HUES48 (cell line): ENCODE measurements at regions not wholly inside any gene's neighbourhood (a gene's known extent, or its start where the extent isn't known, plus 50 kb on each side); places are given as distances from the start of the nearest gene placed in this dataset.
"Not testable (repeated sequence)": the region's sequence is repeated elsewhere in the genome, so short reads cannot be mapped to it uniquely, and the experiment has no call there.

ENCODE experiments used
- H3K27ac ChIP-seq: one replicate; pipeline ENCODE4 v1.7.0; 2013; ENCODE audit warnings: low read depth, low read length, inconsistent platforms
- H3K27me3 ChIP-seq: 2 replicates; pipeline ENCODE4 v1.6.1; 2013; ENCODE audit warnings: mild to moderate bottlenecking, low read length; ENCODE audit not compliant: control insufficient read depth, insufficient read depth
- H3K36me3 ChIP-seq: 2 replicates; pipeline ENCODE4 v1.6.1; 2013; ENCODE audit warnings: low read length; ENCODE audit not compliant: control insufficient read depth, insufficient read depth
- H3K4me1 ChIP-seq: 2 replicates; pipeline ENCODE4 v1.6.1; 2013; ENCODE audit warnings: mild to moderate bottlenecking, low read length; ENCODE audit not compliant: control insufficient read depth, insufficient read depth
- H3K4me3 ChIP-seq: 2 replicates; pipeline ENCODE4 v1.5.1; 2013; ENCODE audit warnings: mild to moderate bottlenecking, low read depth, low read length
- H3K9ac ChIP-seq: 2 replicates; pipeline ENCODE4 v1.6.1; 2013; ENCODE audit warnings: mild to moderate bottlenecking, low read depth, low read length, moderate library complexity
- H3K9me3 ChIP-seq: 2 replicates; pipeline ENCODE4 v1.6.1; 2013; ENCODE audit warnings: low read length; ENCODE audit not compliant: control insufficient read depth, insufficient read depth

DNA sequence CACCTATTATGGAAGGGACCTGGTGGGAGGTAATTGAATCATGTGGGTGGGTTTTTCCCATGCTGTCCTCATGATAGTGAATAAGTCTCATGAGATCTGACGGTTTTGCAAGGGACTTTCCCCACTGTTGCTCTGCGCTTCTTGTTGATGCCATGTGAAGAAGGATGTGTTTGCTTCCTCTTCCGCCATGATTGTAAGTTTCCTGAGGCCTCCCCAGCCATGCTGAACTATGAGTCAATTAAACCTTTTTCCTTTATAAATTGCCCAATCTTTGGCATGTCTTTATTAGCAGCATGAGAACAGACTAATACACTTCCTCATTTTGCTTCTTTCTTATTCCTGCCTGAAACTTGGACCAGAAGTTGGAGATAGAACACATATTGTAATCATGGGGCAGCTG, 396.2 kb downstream of the ATP23 start:
- not testable (repeated sequence) for H3K4me1 ChIP-seq, H3K4me3 ChIP-seq, H3K27me3 ChIP-seq, H3K9me3 ChIP-seq, H3K36me3 ChIP-seq, H3K27ac ChIP-seq, H3K9ac ChIP-seq

DNA sequence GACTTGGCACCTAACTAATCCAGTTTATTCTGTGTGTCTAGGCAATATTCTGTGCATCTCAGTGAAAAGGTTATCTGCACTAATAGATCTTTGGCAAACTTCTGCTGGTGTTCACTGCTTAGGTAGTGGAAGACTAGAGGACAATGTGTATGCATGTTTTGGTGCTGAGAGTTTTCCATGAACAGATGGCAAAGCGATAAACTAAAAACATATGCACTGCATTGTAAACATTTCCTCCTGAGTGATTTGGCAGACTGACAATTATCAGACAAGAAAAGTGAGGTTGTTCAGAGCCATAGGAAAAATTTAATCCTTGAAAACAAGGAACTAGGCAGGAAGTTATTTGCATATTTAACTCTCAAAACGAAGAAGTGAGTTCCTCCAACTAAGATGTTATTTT, 400.4 kb downstream of the ATP23 start:
- H3K27me3 ChIP-seq = no peaks in the 10 kb centered on the region
- H3K9me3 ChIP-seq = no peaks in the 10 kb centered on the region
- H3K9ac ChIP-seq = no peak overlapping the region
- H3K4me1 ChIP-seq = 0 out of 2 replicates have a peak, but pooled peaks cover 3% of the 10 kb centered on the region
- H3K4me3 ChIP-seq = no peak overlapping the region
- no peaks in the 10 kb centered on the region for H3K36me3 ChIP-seq
- no peak overlapping the region for H3K27ac ChIP-seq

DNA sequence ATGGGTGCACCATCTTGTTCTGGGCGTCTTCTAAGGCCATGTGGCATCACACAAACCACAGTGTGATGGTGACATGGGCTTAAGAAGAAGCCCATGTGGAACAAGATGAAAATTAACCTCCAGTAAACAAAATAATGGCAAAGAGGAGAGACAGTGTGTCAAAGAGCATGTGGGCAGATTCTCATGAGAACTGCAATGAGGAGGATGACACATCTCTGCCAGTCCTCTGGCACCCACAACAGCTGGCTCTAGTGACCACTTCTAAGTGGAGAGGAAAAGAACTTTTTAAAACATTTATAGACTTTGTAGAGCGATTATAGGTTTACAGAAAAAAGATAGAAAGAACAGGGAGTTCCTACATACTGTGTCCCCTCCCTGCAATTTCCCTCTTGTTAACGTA, 401.4 kb downstream of the ATP23 start:
- 0 out of 2 replicates have a peak, but pooled peaks cover 3% of the 10 kb centered on the region for H3K4me1 ChIP-seq
- H3K27me3 ChIP-seq = no peaks in the 10 kb centered on the region
- H3K27ac ChIP-seq = no peak overlapping the region
- no peak overlapping the region for H3K9ac ChIP-seq
- no peaks in the 10 kb centered on the region for H3K9me3 ChIP-seq
- H3K4me3 ChIP-seq = no peak overlapping the region
- H3K36me3 ChIP-seq = no peaks in the 10 kb centered on the region

DNA sequence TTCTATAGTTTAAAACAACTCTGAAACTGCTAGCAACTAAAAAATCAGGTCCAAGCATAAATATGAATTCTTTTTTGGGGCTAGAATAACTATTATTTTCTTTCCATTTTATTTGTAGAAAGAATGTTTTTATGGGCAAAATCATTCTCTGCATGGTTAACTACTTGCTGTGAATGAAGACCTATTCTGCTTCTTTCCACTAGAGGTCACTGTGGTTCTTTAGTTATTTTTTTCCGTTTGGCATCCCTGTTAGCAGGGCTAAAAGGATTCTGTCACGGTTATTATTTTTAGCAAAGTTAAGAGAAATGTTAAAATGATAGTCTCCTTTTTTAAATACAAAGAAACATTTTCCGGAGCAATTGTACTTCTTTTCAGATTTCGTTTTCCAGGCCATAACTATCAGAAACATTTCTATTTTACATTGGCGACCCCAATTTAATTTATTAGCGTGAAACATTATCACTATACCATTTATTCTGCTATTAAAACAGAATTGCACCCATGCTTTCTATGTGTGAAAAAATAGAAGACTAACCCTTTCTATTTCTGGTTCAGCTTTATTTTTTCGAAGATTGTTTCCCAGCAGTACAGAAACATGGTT, 404.8 kb downstream of the ATP23 start:
- Histone ChIP-seq H3K36me3 (no peaks in the 10 kb centered on the region), H3K4me1 (0 out of 2 replicates have a peak, but pooled peaks cover 3% of the 10 kb centered on the region), H3K4me3 (no peak overlapping the region)

DNA sequence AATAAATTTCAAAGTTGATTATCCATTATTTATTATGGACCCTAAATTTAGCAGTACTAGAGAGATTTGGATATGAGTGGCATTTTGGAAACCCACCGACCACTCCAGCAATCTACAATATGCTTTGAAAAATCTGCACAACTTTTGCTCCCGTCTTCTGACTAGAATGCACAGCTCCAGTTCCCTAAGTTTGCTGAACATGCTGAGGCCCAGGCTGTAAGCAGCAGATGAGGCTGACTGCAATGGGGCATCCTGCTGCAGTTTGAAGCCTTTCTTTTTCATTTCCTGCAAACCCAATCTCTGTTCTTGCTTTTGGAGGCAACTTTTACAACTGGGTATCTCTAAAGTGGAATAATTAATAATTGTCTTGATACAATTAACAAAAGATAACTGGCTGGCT, 405.8 kb downstream of the ATP23 start:
- H3K4me1 ChIP-seq = 0 out of 2 replicates have a peak, but pooled peaks cover 3% of the 10 kb centered on the region
- H3K9me3 ChIP-seq = no peaks in the 10 kb centered on the region
- no peak overlapping the region for H3K9ac ChIP-seq

More for the DNA sequence above, 404.8 kb downstream of the ATP23 start:
- Histone ChIP-seq H3K27me3 (no peaks in the 10 kb centered on the region), H3K9me3 (no peaks in the 10 kb centered on the region), H3K27ac (no peak overlapping the region), H3K9ac (no peak overlapping the region)

DNA sequence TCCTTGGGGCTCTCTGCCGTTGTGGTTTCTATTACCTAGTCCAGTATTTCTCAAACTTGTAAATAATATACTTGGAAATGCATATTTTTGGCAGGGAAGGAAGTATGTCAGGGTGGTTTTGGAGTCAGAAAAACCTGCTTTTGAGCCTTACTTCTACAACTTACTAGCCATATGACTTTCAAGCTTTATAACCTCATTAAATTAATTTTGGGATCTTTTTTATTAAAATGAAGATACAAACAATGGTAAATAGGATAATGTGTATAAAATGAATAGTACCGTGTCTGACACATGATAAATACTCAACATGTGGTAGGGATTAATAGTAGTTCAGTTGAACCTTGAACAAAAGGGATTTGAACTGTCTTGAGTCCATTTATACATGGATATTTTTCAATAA, 406.3 kb downstream of the ATP23 start:
- no peaks in the 10 kb centered on the region for H3K9me3 ChIP-seq
- no peak overlapping the region for H3K9ac ChIP-seq
- 0 out of 2 replicates have a peak, but pooled peaks cover 3% of the 10 kb centered on the region for H3K4me1 ChIP-seq
- no peaks in the 10 kb centered on the region for H3K27me3 ChIP-seq
- H3K36me3 ChIP-seq = no peaks in the 10 kb centered on the region
- H3K27ac ChIP-seq = no peak overlapping the region
- no peak overlapping the region for H3K4me3 ChIP-seq

More for the DNA sequence above, 405.8 kb downstream of the ATP23 start:
- no peaks in the 10 kb centered on the region for H3K36me3 ChIP-seq
- H3K27ac ChIP-seq = no peak overlapping the region
- no peaks in the 10 kb centered on the region for H3K27me3 ChIP-seq
- no peak overlapping the region for H3K4me3 ChIP-seq

DNA sequence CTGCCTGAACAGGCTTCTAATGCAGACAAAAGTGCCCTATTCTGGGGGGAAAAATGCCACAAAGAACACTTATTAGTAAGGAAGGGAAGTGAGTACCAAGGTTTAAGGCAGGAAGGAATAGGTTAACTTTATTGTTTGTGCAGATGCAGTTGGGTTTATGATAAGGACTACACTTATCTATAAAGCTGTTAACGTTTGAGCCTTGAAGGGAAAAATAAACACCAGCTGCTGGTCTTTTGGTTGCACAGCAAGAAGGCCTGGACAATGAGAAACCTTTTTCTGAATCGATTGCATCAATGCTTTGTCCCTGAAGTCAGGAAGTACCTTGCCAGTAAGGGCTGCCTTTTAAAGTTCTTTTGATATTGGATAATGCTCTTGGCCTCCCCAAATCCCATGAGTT, 407.8 kb downstream of the ATP23 start:
- Histone ChIP-seq H3K4me3 (no peak overlapping the region), H3K27ac (no peak overlapping the region), H3K36me3 (no peaks in the 10 kb centered on the region), H3K9me3 (no peaks in the 10 kb centered on the region), H3K27me3 (no peaks in the 10 kb centered on the region), H3K4me1 (0 out of 2 replicates have a peak, but pooled peaks cover 3% of the 10 kb centered on the region), H3K9ac (no peak overlapping the region)

DNA sequence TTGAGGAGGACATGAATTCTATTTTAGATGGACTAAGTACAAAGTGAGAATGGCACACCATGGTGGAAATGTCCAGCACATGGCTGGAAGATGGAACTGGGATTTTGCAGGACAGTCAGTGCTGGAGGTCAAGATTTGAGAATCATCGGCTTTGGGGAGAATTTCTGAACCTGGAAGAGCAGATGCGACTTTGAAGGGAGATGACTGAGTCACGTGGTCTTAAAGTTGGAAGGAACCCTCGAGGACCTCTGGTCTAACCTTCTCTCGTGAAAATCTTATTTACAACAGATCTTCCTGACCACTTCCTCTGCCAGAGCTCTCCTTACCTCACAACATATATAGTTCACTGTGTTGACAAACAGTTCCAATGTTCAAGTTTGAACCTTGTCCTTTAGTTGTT, 415.4 kb downstream of the ATP23 start:
- Histone ChIP-seq H3K9ac (no peak overlapping the region), H3K27me3 (no peaks in the 10 kb centered on the region), H3K9me3 (no peaks in the 10 kb centered on the region), H3K36me3 (no peaks in the 10 kb centered on the region), H3K27ac (no peak overlapping the region), H3K4me1 (no peaks in the 10 kb centered on the region), H3K4me3 (no peak overlapping the region)

DNA sequence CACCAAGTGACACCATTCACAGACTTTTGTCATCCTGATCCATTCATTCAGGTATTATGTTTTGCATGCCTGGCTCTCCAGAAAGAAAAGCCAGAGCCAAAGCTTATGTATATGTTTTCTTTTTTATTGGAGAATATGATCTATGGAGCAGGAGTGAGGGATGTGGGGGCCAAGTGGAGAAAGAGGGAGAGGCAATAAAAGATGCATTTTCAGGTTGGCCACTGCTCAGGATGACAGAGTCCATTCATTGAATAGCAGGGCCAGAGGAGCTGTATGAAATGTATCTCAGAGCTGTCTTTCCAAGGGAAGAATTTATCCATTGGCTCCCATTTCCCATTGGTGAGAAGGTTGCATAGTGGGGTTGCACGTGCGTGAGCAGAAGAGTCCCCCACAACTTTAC, 416.1 kb downstream of the ATP23 start:
- Histone ChIP-seq H3K36me3 (no peaks in the 10 kb centered on the region), H3K9ac (no peak overlapping the region), H3K27me3 (no peaks in the 10 kb centered on the region), H3K9me3 (no peaks in the 10 kb centered on the region), H3K27ac (no peak overlapping the region), H3K4me3 (no peak overlapping the region), H3K4me1 (no peaks in the 10 kb centered on the region)

DNA sequence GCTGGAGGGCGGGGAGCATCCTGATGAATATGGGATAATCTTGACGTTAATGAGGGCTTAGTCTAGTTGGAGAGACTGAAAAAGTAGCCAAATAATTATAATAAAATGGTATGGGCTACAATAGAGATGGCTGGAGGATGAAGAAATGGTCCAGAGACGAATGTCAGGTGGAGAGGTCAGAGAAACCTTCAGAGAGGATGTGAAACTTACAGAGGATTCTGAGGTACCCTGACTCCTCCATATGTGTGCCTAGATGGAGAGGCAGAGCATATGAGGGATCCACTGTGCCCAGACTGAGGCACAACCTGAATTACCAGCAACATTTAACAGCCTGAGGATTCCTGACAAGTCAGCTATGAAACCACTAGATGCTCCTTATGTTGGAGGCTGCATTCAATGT, 417.0 kb downstream of the ATP23 start:
- Histone ChIP-seq H3K27ac (no peak overlapping the region), H3K4me3 (no peak overlapping the region), H3K4me1 (no peaks in the 10 kb centered on the region), H3K27me3 (no peaks in the 10 kb centered on the region), H3K36me3 (no peaks in the 10 kb centered on the region), H3K9me3 (no peaks in the 10 kb centered on the region), H3K9ac (no peak overlapping the region)

DNA sequence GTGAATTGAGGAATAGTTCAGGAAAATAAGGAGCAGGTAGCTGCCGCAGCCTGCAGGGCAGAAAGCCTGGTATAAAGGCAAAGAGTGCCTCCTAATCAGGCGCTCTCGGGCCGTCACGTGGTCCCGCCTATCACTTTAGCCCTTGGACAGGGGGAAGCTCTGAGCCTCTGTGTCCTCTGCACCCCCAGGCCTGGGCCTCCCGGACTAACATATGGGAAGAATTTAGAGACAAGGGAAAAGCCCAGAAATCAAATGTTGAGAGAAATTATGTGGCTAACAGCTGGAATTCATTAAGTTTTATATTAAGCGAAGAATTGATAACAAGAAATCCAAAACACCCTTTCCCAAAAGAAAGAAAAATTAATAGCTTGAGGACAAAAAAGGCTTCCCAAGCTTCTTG, 417.7 kb downstream of the ATP23 start:
- no peaks in the 10 kb centered on the region for H3K36me3 ChIP-seq

More for the DNA sequence above, 417.7 kb downstream of the ATP23 start:
- no peak overlapping the region for H3K9ac ChIP-seq
- no peaks in the 10 kb centered on the region for H3K27me3 ChIP-seq
- no peaks in the 10 kb centered on the region for H3K4me1 ChIP-seq
- no peak overlapping the region for H3K4me3 ChIP-seq
- no peak overlapping the region for H3K27ac ChIP-seq
- H3K9me3 ChIP-seq = no peaks in the 10 kb centered on the region
